ENCODE measurements at regions not wholly inside any gene's neighbourhood (a gene's known extent, or its start where the extent isn't known, plus 50 kb on each side); places are given as distances from the start of the nearest gene placed in this dataset.

GRCh38 chr11:37905707-37906417 is 1307.8 kb upstream of the RAG2 start:
- Histone ChIP-seq H3K79me2 (replicated peaks; ENCODE audit: insufficient read depth, low read length) (no peaks in the 10 kb centered on the region), H3F3A (ENCODE audit: insufficient read depth, low read length, poor library complexity, severe bottlenecking) (no peaks in the 10 kb centered on the region), H4K20me1 (ENCODE audit: insufficient read depth) (no peaks in the 10 kb centered on the region), H3K27me3 (ENCODE audit: insufficient read depth, low read depth, low read length) (no peaks in the 10 kb centered on the region), H3K9ac (ENCODE audit: low read length) (no peak overlapping the region), H3K9me2 (ENCODE audit: insufficient read depth, low read length) (no peaks in the 10 kb centered on the region), H3K27ac (ENCODE audit: low read length) (no peak overlapping the region), H3K4me2 (ENCODE audit: low read length) (no peak overlapping the region), H3K9me3 (ENCODE audit: low read length) (no peaks in the 10 kb centered on the region), H2AFZ (ENCODE audit: low read depth, low read length) (no peak overlapping the region), H3K4me3 (ENCODE audit: low read length) (no peak overlapping the region), H3K36me3 (ENCODE audit: insufficient read depth, low read length) (no peaks in the 10 kb centered on the region)
- TF ChIP-seq, protein P1, sequence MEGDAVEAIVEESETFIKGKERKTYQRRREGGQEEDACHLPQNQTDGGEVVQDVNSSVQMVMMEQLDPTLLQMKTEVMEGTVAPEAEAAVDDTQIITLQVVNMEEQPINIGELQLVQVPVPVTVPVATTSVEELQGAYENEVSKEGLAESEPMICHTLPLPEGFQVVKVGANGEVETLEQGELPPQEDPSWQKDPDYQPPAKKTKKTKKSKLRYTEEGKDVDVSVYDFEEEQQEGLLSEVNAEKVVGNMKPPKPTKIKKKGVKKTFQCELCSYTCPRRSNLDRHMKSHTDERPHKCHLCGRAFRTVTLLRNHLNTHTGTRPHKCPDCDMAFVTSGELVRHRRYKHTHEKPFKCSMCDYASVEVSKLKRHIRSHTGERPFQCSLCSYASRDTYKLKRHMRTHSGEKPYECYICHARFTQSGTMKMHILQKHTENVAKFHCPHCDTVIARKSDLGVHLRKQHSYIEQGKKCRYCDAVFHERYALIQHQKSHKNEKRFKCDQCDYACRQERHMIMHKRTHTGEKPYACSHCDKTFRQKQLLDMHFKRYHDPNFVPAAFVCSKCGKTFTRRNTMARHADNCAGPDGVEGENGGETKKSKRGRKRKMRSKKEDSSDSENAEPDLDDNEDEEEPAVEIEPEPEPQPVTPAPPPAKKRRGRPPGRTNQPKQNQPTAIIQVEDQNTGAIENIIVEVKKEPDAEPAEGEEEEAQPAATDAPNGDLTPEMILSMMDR (IDR thresholded peaks at IDR 0.05; ENCODE audit: poor library complexity, severe bottlenecking) = no peak
- TF ChIP-seq SMC3 (conservative IDR thresholded peaks at IDR 0.05; ENCODE audit: poor library complexity) (no peak), TAF1 (IDR thresholded peaks at IDR 0.05; ENCODE audit: low read depth) (no peak), EP300 (conservative IDR thresholded peaks at IDR 0.05; ENCODE audit: poor library complexity, severe bottlenecking) (no peak)
- TF ChIP-seq, protein P2, sequence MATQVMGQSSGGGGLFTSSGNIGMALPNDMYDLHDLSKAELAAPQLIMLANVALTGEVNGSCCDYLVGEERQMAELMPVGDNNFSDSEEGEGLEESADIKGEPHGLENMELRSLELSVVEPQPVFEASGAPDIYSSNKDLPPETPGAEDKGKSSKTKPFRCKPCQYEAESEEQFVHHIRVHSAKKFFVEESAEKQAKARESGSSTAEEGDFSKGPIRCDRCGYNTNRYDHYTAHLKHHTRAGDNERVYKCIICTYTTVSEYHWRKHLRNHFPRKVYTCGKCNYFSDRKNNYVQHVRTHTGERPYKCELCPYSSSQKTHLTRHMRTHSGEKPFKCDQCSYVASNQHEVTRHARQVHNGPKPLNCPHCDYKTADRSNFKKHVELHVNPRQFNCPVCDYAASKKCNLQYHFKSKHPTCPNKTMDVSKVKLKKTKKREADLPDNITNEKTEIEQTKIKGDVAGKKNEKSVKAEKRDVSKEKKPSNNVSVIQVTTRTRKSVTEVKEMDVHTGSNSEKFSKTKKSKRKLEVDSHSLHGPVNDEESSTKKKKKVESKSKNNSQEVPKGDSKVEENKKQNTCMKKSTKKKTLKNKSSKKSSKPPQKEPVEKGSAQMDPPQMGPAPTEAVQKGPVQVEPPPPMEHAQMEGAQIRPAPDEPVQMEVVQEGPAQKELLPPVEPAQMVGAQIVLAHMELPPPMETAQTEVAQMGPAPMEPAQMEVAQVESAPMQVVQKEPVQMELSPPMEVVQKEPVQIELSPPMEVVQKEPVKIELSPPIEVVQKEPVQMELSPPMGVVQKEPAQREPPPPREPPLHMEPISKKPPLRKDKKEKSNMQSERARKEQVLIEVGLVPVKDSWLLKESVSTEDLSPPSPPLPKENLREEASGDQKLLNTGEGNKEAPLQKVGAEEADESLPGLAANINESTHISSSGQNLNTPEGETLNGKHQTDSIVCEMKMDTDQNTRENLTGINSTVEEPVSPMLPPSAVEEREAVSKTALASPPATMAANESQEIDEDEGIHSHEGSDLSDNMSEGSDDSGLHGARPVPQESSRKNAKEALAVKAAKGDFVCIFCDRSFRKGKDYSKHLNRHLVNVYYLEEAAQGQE (IDR thresholded peaks at IDR 0.05; ENCODE audit: borderline replicate concordance) = no peak

DNA sequence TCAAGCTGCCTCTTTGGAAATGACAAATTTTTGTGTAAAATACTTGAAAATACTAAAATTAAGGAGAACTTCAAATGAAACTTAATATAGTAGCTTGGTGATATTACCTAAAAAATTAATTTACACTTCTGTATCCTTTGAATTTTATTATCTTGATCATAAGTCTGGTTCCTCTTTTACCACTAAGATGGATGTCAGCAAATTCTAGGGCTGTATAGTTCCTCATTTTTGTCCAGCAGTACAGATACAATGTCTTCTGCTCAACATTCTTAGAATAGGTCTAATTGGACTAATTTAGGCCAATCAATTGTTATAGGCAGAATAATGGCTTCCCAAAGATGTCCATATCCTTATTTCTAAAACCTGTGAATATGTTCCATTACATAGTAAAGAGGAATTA is 1298.0 kb upstream of the RAG2 start:
- no peaks in the 10 kb centered on the region for H3K27me3 ChIP-seq (ENCODE audit: insufficient read depth, low read depth, low read length)
- no peaks in the 10 kb centered on the region for H3K36me3 ChIP-seq (ENCODE audit: insufficient read depth, low read length)
- no peak overlapping the region for H3K4me2 ChIP-seq (ENCODE audit: low read length)
- H2AFZ ChIP-seq (ENCODE audit: low read depth, low read length) = no peak overlapping the region
- peaks cover 15% of the 10 kb centered on the region for H3K9me3 ChIP-seq (ENCODE audit: low read length)
- no peaks in the 10 kb centered on the region for H4K20me1 ChIP-seq (ENCODE audit: insufficient read depth)
- no peak overlapping the region for H3K4me3 ChIP-seq (ENCODE audit: low read length)
- H3K9ac ChIP-seq (ENCODE audit: low read length) = no peak overlapping the region
- TF ChIP-seq, protein P1 (IDR thresholded peaks at IDR 0.05; ENCODE audit: poor library complexity, severe bottlenecking) = no peak
- TF ChIP-seq, protein P2 (IDR thresholded peaks at IDR 0.05; ENCODE audit: borderline replicate concordance) = no peak
- TF ChIP-seq EZH2 (IDR thresholded peaks at IDR 0.05; ENCODE audit: borderline replicate concordance, insufficient read depth, low read length, poor library complexity, severe bottlenecking) (no peak), SMC3 (conservative IDR thresholded peaks at IDR 0.05; ENCODE audit: poor library complexity) (no peak), MXI1 (conservative IDR thresholded peaks at IDR 0.05; ENCODE audit: poor library complexity, severe bottlenecking) (no peak), TAF1 (IDR thresholded peaks at IDR 0.05; ENCODE audit: low read depth) (no peak), EP300 (conservative IDR thresholded peaks at IDR 0.05; ENCODE audit: poor library complexity, severe bottlenecking) (no peak)
- H3K27ac ChIP-seq (ENCODE audit: low read length) = no peak overlapping the region
- no peaks in the 10 kb centered on the region for H3K79me2 ChIP-seq (replicated peaks; ENCODE audit: insufficient read depth, low read length)
- H3K9me2 ChIP-seq (ENCODE audit: insufficient read depth, low read length) = no peaks in the 10 kb centered on the region
- no peaks in the 10 kb centered on the region for H3F3A ChIP-seq (ENCODE audit: insufficient read depth, low read length, poor library complexity, severe bottlenecking)
